ENCODE measurements at regions not wholly inside any gene's neighbourhood (a gene's known extent, or its start where the extent isn't known, plus 50 kb on each side); places are given as distances from the start of the nearest gene placed in this dataset.

DNA sequence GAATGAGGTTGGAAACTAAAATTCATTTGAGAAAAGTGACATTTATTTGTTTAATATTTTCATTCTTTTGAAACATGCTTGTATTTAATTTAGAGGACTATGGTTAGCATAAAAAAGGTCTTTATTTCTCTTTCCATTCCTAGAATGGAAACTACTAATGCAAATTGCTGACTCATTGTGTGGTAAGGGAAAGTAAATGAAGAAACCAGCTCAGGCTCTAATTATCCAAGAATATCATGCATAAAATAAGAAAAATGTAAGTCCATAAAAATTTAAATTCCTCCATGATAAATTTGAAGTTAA is 777.0 kb upstream of the SLITRK1 start:
- DNase-seq (ENCODE audit: low read depth in 2 of 2) = no peak

DNA sequence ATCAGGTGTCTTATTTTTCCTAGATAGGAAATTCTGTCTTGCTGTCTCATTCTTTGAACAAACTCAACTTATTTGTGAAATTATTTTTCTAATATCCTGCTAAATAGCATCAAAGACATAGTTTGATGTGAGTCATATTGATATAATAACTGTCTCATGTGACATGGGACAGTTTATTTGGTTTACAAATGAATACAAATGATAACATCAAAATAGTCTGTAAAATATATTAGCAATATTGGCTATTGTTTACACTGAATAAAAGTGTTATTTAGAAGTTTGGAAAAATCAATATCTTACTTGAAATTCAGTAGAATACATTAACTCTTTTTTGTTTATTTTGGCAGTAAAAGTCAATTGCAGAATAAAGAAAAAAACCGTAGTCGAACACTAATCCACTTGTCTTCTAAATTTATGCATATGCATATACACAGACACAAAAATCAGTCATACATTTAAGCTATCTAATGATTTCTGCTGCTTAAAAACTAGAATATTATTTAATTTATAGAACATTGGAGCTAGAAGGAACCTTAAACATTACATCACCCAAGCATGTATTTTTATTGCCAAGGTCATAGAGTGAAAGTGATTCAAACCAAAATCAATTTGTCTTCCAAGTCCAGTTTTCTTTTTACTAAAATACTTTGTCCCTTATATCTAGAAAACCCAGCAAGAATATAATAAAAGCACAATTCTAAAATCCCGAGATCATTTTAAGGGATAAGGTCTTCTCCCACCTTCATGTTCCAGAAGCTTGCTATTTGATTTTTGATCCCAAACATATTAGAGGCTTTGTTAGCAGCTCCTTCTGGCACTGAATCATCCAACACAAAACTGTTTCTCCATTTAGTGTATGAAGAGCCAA is 776.5 kb upstream of the SLITRK1 start:
- DNase-seq (ENCODE audit: low read depth in 2 of 2) = no peak

DNA sequence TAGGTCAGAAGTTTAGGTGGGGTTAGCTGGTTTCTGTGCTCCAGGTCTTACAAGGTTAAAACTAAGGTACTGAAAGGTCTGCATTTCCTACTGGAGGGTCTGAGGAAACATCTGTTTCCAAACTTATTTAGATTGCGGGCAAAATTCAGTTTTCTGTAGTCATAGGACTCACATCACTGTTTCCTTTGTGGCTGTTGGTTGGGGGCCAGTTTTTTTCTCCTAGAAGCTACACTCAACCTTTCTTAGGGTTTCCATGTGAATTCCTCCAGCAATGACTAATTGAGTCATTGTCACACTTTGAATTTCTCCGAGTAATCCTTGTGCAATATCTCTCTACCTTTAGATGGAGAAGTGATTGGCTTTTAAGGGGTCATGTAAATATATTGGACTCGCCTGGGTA is 773.4 kb upstream of the SLITRK1 start:
- DNase-seq (ENCODE audit: low read depth in 2 of 2) = no peak

GRCh38 chr13:84654654-84655275 is 772.5 kb upstream of the SLITRK1 start:
- no peak for DNase-seq (ENCODE audit: low read depth in 2 of 2)

GRCh38 chr13:84653915-84654534 is 771.8 kb upstream of the SLITRK1 start:
- DNase-seq (ENCODE audit: low read depth in 2 of 2) = no peak

DNA sequence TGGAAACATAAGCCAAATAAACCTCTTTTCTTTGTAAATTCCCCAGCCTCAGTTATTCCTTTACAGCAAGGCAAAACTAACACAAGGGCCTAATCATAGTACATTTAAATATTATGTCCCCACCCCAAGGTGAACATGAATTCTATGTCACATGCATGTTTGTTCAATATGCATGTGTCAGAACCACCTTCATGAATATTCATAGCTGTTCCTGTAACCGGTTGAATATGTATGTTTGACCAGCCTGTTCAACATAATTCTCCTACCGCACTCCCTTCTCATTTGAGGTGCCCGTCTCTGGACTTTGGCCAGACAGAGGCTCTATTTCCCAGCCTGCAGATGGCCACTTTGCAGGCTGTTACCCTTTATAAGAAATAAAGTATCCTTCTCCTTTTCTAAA is 769.4 kb upstream of the SLITRK1 start:
- no peak for DNase-seq (ENCODE audit: low read depth in 2 of 2)

DNA sequence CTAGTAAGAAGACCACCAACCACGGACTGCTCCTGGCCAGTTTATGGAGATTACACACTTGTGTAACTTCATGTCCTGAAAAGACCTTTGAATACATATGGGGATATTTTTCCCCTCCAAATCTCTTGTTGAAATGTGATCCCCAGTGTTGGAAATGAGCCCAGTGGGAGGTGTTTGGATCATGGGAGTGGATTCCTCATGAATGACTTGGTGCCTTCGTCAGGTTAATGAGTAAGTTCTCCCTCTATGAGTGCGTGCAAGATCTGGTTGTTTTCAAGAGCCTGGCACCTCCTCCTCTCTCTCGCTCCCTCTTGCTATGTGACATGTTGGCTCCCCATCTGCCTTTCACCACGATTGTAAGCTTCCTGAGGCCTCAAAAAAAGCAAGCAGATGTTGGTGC is 769.0 kb upstream of the SLITRK1 start:
- no peak for DNase-seq (ENCODE audit: low read depth in 2 of 2)

DNA sequence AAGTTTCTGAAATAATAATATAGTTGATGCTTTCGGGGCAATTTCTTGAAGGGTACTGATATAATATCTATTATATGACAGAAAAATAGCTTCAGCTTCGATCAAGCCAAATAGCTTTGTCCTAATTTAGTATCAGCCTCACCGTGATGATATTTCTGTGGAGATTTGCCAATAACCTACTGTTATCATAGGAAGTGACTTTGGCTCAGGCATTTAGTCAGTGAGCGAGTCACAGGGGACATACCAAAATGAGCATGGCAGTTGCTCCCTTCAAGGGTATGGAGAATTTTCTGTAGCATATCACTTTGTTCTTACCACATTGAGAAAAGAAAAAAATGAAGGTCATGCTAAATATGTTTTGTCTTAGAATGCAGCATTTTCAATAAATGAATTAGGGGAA is 767.6 kb upstream of the SLITRK1 start:
- no peak for DNase-seq (ENCODE audit: low read depth in 2 of 2)

DNA sequence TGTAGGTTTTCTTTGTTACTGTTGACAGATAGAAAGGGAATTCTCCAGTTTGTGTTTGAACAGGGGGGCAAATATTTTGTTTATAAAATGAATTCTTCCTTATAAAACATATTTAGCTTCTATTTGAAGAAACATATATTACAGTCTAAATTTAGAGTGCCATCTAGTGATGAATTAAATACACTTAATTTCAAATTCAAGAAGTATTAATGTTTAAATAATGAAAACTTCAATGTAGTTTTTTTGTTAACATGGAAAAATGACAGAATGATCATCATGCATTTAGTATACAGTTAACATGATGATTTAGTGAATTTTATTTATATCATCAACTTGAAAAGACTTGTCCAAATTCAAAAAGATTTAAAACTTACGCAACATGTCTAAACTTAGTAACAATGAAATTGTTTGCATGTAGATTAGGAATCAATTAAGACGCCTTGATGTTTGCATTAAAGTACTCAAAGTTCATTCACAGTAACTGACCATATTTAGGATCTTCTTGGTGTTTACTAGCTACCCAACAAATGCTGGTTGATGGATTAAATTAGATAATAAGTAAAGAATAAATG is 765.9 kb upstream of the SLITRK1 start:
- DNase-seq (ENCODE audit: low read depth in 2 of 2) = no peak

GRCh38 chr13:84646957-84647356 is 764.7 kb upstream of the SLITRK1 start:
- no peak for DNase-seq (ENCODE audit: low read depth in 2 of 2)

DNA sequence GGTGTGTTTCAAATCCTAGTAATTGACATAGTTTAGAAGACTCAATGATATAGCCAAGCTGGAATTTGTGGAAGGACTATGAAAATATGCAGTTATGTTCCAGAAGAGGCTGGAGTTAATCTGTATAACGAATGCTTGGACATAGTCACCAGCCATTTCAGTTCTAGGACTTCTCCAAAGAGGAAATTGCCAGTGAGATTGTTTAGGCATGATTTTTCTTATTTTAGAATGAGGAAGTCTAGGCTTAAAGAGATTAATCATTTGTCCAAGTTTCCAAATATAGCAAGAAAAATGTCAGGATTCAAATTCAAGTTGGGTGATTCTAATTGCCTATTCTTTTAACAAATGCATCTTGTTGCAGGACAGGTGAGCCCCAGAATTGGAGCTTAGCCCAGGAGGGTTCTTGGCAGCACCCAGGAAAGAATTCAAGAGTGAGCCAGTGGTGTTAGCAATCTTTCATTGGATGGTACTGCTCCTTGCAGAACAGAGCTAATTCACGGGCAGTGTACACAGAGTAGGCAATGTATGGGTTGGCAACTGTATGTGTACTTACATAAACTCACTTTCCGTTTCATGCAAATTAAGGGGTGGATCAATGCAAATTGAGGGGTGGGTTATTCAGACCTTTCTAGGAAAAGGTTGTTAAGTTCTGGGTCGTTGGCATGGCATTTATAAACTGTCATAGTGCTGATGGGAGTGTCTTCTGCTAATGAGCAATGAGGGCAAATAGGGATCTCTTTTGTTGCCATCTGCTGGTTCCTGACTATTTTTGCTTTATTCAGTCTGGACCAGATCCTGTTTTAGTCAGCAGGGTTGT is 763.1 kb upstream of the SLITRK1 start:
- DNase-seq (ENCODE audit: low read depth in 2 of 2) = no peak

DNA sequence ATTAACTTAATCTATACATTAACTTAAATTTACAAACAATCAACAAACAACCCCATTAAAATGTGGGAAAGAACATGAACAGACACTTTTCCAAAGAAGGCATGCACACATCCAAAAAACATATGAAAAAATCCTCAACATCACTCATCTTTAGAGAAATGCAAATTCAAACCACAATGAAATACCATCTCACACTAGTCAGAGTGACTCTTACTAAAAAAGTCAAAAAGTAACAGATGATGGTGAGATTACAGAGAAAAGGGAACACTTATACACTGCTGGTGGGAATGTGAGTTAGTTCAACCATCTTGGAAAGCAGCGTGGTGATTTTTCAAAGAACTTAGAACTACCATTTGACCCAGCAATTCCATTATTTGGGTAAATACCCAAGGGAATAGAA is 759.2 kb upstream of the SLITRK1 start:
- DNase-seq (ENCODE audit: low read depth in 2 of 2) = no peak

- no peak for DNase-seq (ENCODE audit: low read depth in 2 of 2)
Observed at GRCh38 chr13:84640691-84641090, 758.4 kb upstream of the SLITRK1 start.

DNA sequence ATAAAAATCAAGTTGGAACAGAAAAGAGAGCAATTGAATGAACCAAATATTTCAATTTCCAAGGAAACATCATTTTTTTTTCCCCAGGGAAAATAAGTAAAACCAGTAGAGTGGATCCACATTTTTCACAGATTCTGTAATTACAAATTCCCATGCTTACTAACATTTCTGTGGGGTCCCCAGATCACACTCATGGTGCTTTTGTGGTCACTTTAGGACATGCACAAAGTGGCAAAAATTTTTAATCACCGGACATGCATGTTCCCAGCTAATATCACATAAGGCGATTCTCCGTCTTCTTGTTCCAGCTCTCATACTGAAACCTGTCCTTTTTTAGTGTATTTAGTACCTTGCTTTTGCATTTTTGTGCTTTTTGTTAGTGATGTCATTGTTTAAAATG is 748.2 kb upstream of the SLITRK1 start:
- DNase-seq (ENCODE audit: low read depth in 2 of 2) = no peak

GRCh38 chr13:84616864-84617263 is 734.6 kb upstream of the SLITRK1 start:
- DNase-seq (ENCODE audit: low read depth in 2 of 2) = no peak

DNA sequence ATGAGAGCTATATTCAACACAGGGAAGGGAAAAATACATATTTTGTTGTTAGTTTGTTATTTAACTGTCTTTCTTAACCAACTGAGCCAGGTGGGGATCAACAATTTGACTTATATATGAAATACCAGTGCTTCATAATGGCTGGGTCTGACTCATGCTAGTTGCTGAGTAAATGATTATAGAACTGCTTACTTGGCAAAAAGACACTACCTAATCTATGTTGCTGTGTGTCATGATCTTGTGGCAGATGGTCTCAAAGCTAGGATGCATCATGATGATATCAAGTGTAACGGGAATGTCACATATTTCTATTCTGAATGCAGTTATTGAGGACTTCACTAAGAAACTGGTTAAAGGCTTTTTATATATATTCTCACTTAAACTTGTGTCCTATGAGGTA is 727.4 kb upstream of the SLITRK1 start:
- no peak for DNase-seq (ENCODE audit: low read depth in 2 of 2)

- DNase-seq (ENCODE audit: low read depth in 2 of 2) = no peak
Observed at GRCh38 chr13:84607261-84608013, 725.2 kb upstream of the SLITRK1 start.

DNA sequence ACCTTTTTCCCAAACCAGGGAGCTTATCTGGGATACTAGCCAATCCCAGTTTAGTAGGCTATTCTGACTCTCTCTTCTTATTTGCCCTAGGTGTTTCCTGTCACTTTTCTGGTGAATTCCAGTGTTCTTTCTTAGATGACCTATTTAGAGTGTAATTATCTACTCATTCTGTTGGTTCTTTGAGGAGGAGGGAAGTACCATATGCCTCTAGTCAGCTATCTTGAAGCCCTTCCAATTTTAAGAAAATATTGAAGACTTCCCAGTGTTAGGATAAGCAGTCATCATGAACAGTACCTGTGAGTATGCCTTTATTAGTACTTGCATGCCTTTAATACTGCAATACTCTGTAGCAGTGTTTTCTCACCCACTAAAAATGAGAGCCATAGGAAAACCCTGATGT is 724.3 kb upstream of the SLITRK1 start:
- DNase-seq (ENCODE audit: low read depth in 2 of 2) = no peak

- no peak for DNase-seq (ENCODE audit: low read depth in 2 of 2)
Observed at GRCh38 chr13:84605927-84606326, 723.7 kb upstream of the SLITRK1 start.

- DNase-seq (ENCODE audit: low read depth in 2 of 2) = no peak
Observed at GRCh38 chr13:84591444-84591843, 709.2 kb upstream of the SLITRK1 start.

DNA sequence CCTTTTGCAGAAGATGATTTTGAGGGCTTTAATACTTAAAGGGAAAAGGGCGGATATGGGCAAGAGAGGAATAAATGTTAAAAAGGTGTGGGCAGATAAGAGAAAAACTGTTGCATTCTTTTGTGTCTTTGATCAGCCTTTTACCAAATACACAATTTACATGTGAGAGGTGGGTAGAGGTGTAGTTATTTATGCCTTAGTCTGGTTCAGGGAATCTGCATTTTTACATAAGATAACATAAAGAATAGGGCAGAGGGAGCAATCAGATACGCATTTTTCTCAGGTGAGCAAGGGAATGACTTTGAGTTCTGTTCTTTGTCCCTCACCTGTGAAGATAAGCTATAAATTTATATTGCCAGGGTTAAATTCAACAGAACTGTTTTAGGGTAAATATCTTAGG is 708.4 kb upstream of the SLITRK1 start:
- no peak for DNase-seq (ENCODE audit: low read depth in 2 of 2)
